GM18511 (cell line): ENCODE measurements at regions not wholly inside any gene's neighbourhood (a gene's known extent, or its start where the extent isn't known, plus 50 kb on each side); places are given as distances from the start of the nearest gene placed in this dataset.

Experiments
- ATAC-seq: cut with Tn5 transposase; IDR thresholded peaks from one replicate; pipeline ENCODE4 v1.9.1; 2021; ENCODE audit warnings: mild to moderate bottlenecking, moderate library complexity; ENCODE audit not compliant: unreplicated experiment

- ATAC-seq, result no peak
Observed at GRCh38 chr10:83153714-83154113, 985.6 kb upstream of the GHITM start.

GRCh38 chr10:83164156-83164555, 975.2 kb upstream of the GHITM start:
- ATAC-seq, result no peak

GRCh38 chr10:83165265-83165664, 974.0 kb upstream of the GHITM start:
- ATAC-seq, result no peak

GRCh38 chr10:83166344-83166743, 973.0 kb upstream of the GHITM start:
- ATAC-seq, result no peak

- no peak for ATAC-seq
Observed at GRCh38 chr10:83167081-83167480, 972.2 kb upstream of the GHITM start.

GRCh38 chr10:83176901-83177300, 962.4 kb upstream of the GHITM start:
- ATAC-seq, result no peak

GRCh38 chr10:83178526-83178925, 960.8 kb upstream of the GHITM start:
- ATAC-seq, result no peak

GRCh38 chr10:83179371-83179770, 959.9 kb upstream of the GHITM start:
- no peak for ATAC-seq

GRCh38 chr10:83182076-83182475, 957.2 kb upstream of the GHITM start:
- no peak for ATAC-seq

- no peak for ATAC-seq
Observed at GRCh38 chr10:83184641-83185040, 954.7 kb upstream of the GHITM start.

- no peak for ATAC-seq
Observed at GRCh38 chr10:83190614-83191013, 948.7 kb upstream of the GHITM start.

- no peak for ATAC-seq
Observed at GRCh38 chr10:83193026-83193425, 946.3 kb upstream of the GHITM start.

GRCh38 chr10:83195021-83195420, 944.3 kb upstream of the GHITM start:
- ATAC-seq, result no peak

- ATAC-seq, result no peak
Observed at GRCh38 chr10:83199374-83199773, 939.9 kb upstream of the GHITM start.

- no peak for ATAC-seq
Observed at GRCh38 chr10:83205861-83206260, 933.4 kb upstream of the GHITM start.

GRCh38 chr10:83212632-83213334, 926.5 kb upstream of the GHITM start:
- no peak for ATAC-seq

GRCh38 chr10:83214136-83214535, 925.2 kb upstream of the GHITM start:
- ATAC-seq, result no peak

- ATAC-seq, result no peak
Observed at GRCh38 chr10:83218205-83218604, 921.1 kb upstream of the GHITM start.

- no peak for ATAC-seq
Observed at GRCh38 chr10:83222300-83222699, 917.0 kb upstream of the GHITM start.

- ATAC-seq, result no peak
Observed at GRCh38 chr10:83222832-83223742, 916.2 kb upstream of the GHITM start.

- no peak for ATAC-seq
Observed at GRCh38 chr10:83225781-83226180, 913.5 kb upstream of the GHITM start.

GRCh38 chr10:83229991-83230390, 909.3 kb upstream of the GHITM start:
- no peak for ATAC-seq
